ENCODE measurements at regions not wholly inside any gene's neighbourhood (a gene's known extent, or its start where the extent isn't known, plus 50 kb on each side); places are given as distances from the start of the nearest gene placed in this dataset.

- no peaks in the 10 kb centered on the region for H3K79me2 ChIP-seq (ENCODE audit: insufficient read depth, low read length)
- POLR2A ChIA-PET: no interaction called here
- no peaks in the 10 kb centered on the region for H3K36me3 ChIP-seq (replicated peaks in 1 of 2; ENCODE audit: control insufficient read depth in 1 of 2, insufficient read depth in 2 of 2, low read length in 2 of 2)
- in situ Hi-C loops (cut with HindIII; ENCODE audit: extremely low pct_ligation_motif_present, low pct_unique_long_range_greater_than_20kb) (no loop called here), intact Hi-C loops (cut with micrococcal nuclease; ENCODE audit: unreplicated experiment) (no loop called here)
- TF ChIP-seq HNRNPK (IDR thresholded peaks at IDR 0.05; ENCODE audit: low read depth, low read length, poor library complexity, severe bottlenecking) (no peak), ZFX (CRISPR knock-in tag; IDR thresholded peaks at IDR 0.05; ENCODE audit: low read depth) (no peak), REL (CRISPR knock-in tag; conservative IDR thresholded peaks at IDR 0.05) (no peak), ZNF383 (CRISPR knock-in tag; IDR thresholded peaks at IDR 0.05; ENCODE audit: borderline replicate concordance) (no peak), TEAD2 (CRISPR knock-in tag; IDR thresholded peaks at IDR 0.05) (no peak), ZFP90 (CRISPR knock-in tag; IDR thresholded peaks at IDR 0.05; ENCODE audit: borderline replicate concordance) (no peak), HDAC2 (CRISPR knock-in tag; IDR thresholded peaks at IDR 0.05) (no peak), SALL2 (CRISPR knock-in tag; IDR thresholded peaks at IDR 0.05) (no peak)
- no peak overlapping the region for H3K4me2 ChIP-seq (ENCODE audit: low read depth, low read length)
- no peaks in the 10 kb centered on the region for H3K9me3 ChIP-seq (ENCODE audit: low read length)
- no peak overlapping the region for H3K27ac ChIP-seq (ENCODE audit: extremely low read length, insufficient read depth, low read length)
- DNase-seq (ENCODE audit: low spot score) (no peak), FAIRE-seq (no peak), ATAC-seq (no peak)
- no peak overlapping the region for H2AFZ ChIP-seq (ENCODE audit: low read length)
- no peaks in the 10 kb centered on the region for H3K4me1 ChIP-seq (ENCODE audit: insufficient read depth, low read length)
- BruUV-seq (replicated peaks): no TSS peak
- 0% methylated on average over 4 of the region's 5 CpGs for WGBS (ENCODE audit: low lambda C conversion rate)
- H3K4me3 ChIP-seq (replicated peaks in 1 of 3; ENCODE audit: insufficient read depth in 1 of 3, low read depth in 2 of 3, low read length in 3 of 3): no peak overlapping the region
- peaks cover 2 to 30% of the 10 kb centered on the region in 2 experiments; a peak in 3 of 5 replicates for H3K27me3 ChIP-seq (ENCODE audit: control insufficient read depth in 1 of 2, insufficient read depth in 2 of 2, low read length in 2 of 2)
- H4K20me1 ChIP-seq (ENCODE audit: insufficient read depth, low read length): no peaks in the 10 kb centered on the region
- no peak overlapping the region for H3K9ac ChIP-seq (ENCODE audit: insufficient read depth, low read depth, low read length)
- CTCF ChIA-PET (ENCODE audit: low intra/inter-chr PET ratio, low total read pairs): no interaction called here
Measured at GRCh38 chr11:134890446-134890845, 478.4 kb upstream of the B3GAT1 start.

GRCh38 chr11:134889832-134890231 is 477.8 kb upstream of the B3GAT1 start:
- intact Hi-C loops (cut with micrococcal nuclease; ENCODE audit: unreplicated experiment) (no loop called here), in situ Hi-C loops (cut with HindIII; ENCODE audit: extremely low pct_ligation_motif_present, low pct_unique_long_range_greater_than_20kb) (no loop called here)
- H3K4me2 ChIP-seq (ENCODE audit: low read depth, low read length): no peak overlapping the region
- H3K4me1 ChIP-seq (ENCODE audit: insufficient read depth, low read length): no peaks in the 10 kb centered on the region
- no peaks in the 10 kb centered on the region for H4K20me1 ChIP-seq (ENCODE audit: insufficient read depth, low read length)
- 4% methylated on average over 6 of the region's 6 CpGs for WGBS (ENCODE audit: low lambda C conversion rate)
- POLR2A ChIA-PET: no interaction called here
- CTCF ChIA-PET (ENCODE audit: low intra/inter-chr PET ratio, low total read pairs): no interaction called here
- FAIRE-seq (no peak), ATAC-seq (no peak), DNase-seq (ENCODE audit: low spot score) (no peak)
- H3K9ac ChIP-seq (ENCODE audit: insufficient read depth, low read depth, low read length): no peak overlapping the region
- no peak overlapping the region for H2AFZ ChIP-seq (ENCODE audit: low read length)
- BruUV-seq (replicated peaks): no TSS peak
- H3K4me3 ChIP-seq (replicated peaks in 1 of 3; ENCODE audit: insufficient read depth in 1 of 3, low read depth in 2 of 3, low read length in 3 of 3): no peak overlapping the region
- no peaks in the 10 kb centered on the region for H3K79me2 ChIP-seq (ENCODE audit: insufficient read depth, low read length)
- H3K9me3 ChIP-seq (ENCODE audit: low read length): no peaks in the 10 kb centered on the region
- H3K27ac ChIP-seq (ENCODE audit: extremely low read length, insufficient read depth, low read length): no peak overlapping the region
- peaks cover 2 to 30% of the 10 kb centered on the region in 2 experiments; a peak in 3 of 5 replicates for H3K27me3 ChIP-seq (ENCODE audit: control insufficient read depth in 1 of 2, insufficient read depth in 2 of 2, low read length in 2 of 2)
- no peaks in the 10 kb centered on the region for H3K36me3 ChIP-seq (replicated peaks in 1 of 2; ENCODE audit: control insufficient read depth in 1 of 2, insufficient read depth in 2 of 2, low read length in 2 of 2)
- no peak for TF ChIP-seq E2F2 (CRISPR knock-in tag; IDR thresholded peaks at IDR 0.05; ENCODE audit: borderline replicate concordance)
- TF ChIP-seq ZZZ3 (CRISPR knock-in tag; IDR thresholded peaks at IDR 0.05; ENCODE audit: borderline replicate concordance): no peak
- no peak for TF ChIP-seq GRHL1 (CRISPR knock-in tag; conservative IDR thresholded peaks at IDR 0.05)
- no peak for TF ChIP-seq ZFYVE20 (CRISPR knock-in tag; IDR thresholded peaks at IDR 0.05; ENCODE audit: borderline replicate concordance, low read depth)
- TF ChIP-seq NR0B2 (CRISPR knock-in tag; IDR thresholded peaks at IDR 0.05): no peak
- TF ChIP-seq ZNF550 (CRISPR knock-in tag; IDR thresholded peaks at IDR 0.05; ENCODE audit: borderline replicate concordance): no peak
- no peak for TF ChIP-seq PBX3 (CRISPR knock-in tag; IDR thresholded peaks at IDR 0.05; ENCODE audit: borderline replicate concordance)
